ENCODE measurements at regions not wholly inside any gene's neighbourhood (a gene's known extent, or its start where the extent isn't known, plus 50 kb on each side); places are given as distances from the start of the nearest gene placed in this dataset.
A peak's percentile ranks its signal among the peaks of the same experiment; 100 is the strongest.

- no peak for ATAC-seq
- TF ChIP-seq CSDC2 (CRISPR knock-in tag; IDR thresholded peaks at IDR 0.05) (no peak), TOX (CRISPR knock-in tag; IDR thresholded peaks at IDR 0.05; ENCODE audit: borderline replicate concordance) (no peak), POU6F1 (CRISPR knock-in tag; IDR thresholded peaks at IDR 0.05; ENCODE audit: borderline replicate concordance, low read depth) (no peak), SNAI2 (CRISPR knock-in tag; IDR thresholded peaks at IDR 0.05) (no peak), RARB (CRISPR knock-in tag; IDR thresholded peaks at IDR 0.05) (no peak), GLIS3 (CRISPR knock-in tag; IDR thresholded peaks at IDR 0.05) (no peak), TCF4 (CRISPR knock-in tag; IDR thresholded peaks at IDR 0.05; ENCODE audit: borderline replicate concordance) (no peak), ZNF70 (CRISPR knock-in tag; IDR thresholded peaks at IDR 0.05) (no peak), CSRNP3 (CRISPR knock-in tag; IDR thresholded peaks at IDR 0.05) (no peak), PPARA (CRISPR knock-in tag; IDR thresholded peaks at IDR 0.05; ENCODE audit: borderline replicate concordance) (no peak), TSHZ2 (CRISPR knock-in tag; IDR thresholded peaks at IDR 0.05) (no peak), ZFP30 (CRISPR knock-in tag; IDR thresholded peaks at IDR 0.05) (no peak), ZNF565 (CRISPR knock-in tag; conservative IDR thresholded peaks at IDR 0.05; ENCODE audit: low read depth) (no peak), PATZ1 (CRISPR knock-in tag; IDR thresholded peaks at IDR 0.05; ENCODE audit: borderline replicate concordance) (no peak), OSR1 (CRISPR knock-in tag; IDR thresholded peaks at IDR 0.05) (no peak), ZNF8 (CRISPR knock-in tag; IDR thresholded peaks at IDR 0.05) (no peak)
Observed at GRCh38 chr1:87666681-87667080, 338.0 kb downstream of the LMO4 start.

- TF ChIP-seq ZC3H10 (CRISPR knock-in tag; IDR thresholded peaks at IDR 0.05) = no peak
- no peak for TF ChIP-seq CREB5 (CRISPR knock-in tag; IDR thresholded peaks at IDR 0.05; ENCODE audit: low read depth)
- ATAC-seq = no peak
Observed at GRCh38 chr1:87669674-87670073, 341.0 kb downstream of the LMO4 start.

- TF ChIP-seq TCF4 (CRISPR knock-in tag; IDR thresholded peaks at IDR 0.05; ENCODE audit: borderline replicate concordance) (no peak), GLIS3 (CRISPR knock-in tag; IDR thresholded peaks at IDR 0.05) (no peak)
- ATAC-seq = peak; percentile 68
Observed at GRCh38 chr1:87673309-87673708, 344.6 kb downstream of the LMO4 start.

- peak; percentile 83 for ATAC-seq
- no peak for TF ChIP-seq TOX (CRISPR knock-in tag; IDR thresholded peaks at IDR 0.05; ENCODE audit: borderline replicate concordance)
- TF ChIP-seq ZFP3 (CRISPR knock-in tag; IDR thresholded peaks at IDR 0.05) = no peak
- TF ChIP-seq CSRNP3 (CRISPR knock-in tag; IDR thresholded peaks at IDR 0.05) = no peak
- no peak for TF ChIP-seq SNAI2 (CRISPR knock-in tag; IDR thresholded peaks at IDR 0.05)
- no peak for TF ChIP-seq ZNF565 (CRISPR knock-in tag; conservative IDR thresholded peaks at IDR 0.05; ENCODE audit: low read depth)
- no peak for TF ChIP-seq PATZ1 (CRISPR knock-in tag; IDR thresholded peaks at IDR 0.05; ENCODE audit: borderline replicate concordance)
- TF ChIP-seq ZNF8 (CRISPR knock-in tag; IDR thresholded peaks at IDR 0.05) = no peak
- no peak for TF ChIP-seq GLIS3 (CRISPR knock-in tag; IDR thresholded peaks at IDR 0.05)
- TF ChIP-seq CSDC2 (CRISPR knock-in tag; IDR thresholded peaks at IDR 0.05) = no peak
- TF ChIP-seq CREB5 (CRISPR knock-in tag; IDR thresholded peaks at IDR 0.05; ENCODE audit: low read depth) = no peak
- TF ChIP-seq OSR1 (CRISPR knock-in tag; IDR thresholded peaks at IDR 0.05) = no peak
- no peak for TF ChIP-seq ZFP30 (CRISPR knock-in tag; IDR thresholded peaks at IDR 0.05)
- no peak for TF ChIP-seq BACH2 (CRISPR knock-in tag; IDR thresholded peaks at IDR 0.05; ENCODE audit: borderline replicate concordance)
Observed at GRCh38 chr1:87673748-87674147, 345.1 kb downstream of the LMO4 start.
